Fibroblast of pulmonary artery (primary cell): ENCODE measurements at regions not wholly inside any gene's neighbourhood (a gene's known extent, or its start where the extent isn't known, plus 50 kb on each side); places are given as distances from the start of the nearest gene placed in this dataset.

Source experiments
- DNase-seq: peaks from one replicate; pipeline ENCODE4 v3.0.0-alpha.2; 2010; ENCODE audit warnings: low read depth
- H3K4me3 ChIP-seq: replicated peaks from 2 replicates; pipeline ENCODE4 v1.5.1; 2011; ENCODE audit warnings: low read depth, mild to moderate bottlenecking, control low read depth, low read length, moderate library complexity
- CTCF ChIP-seq: IDR thresholded peaks from 2 replicates; pipeline ENCODE4 v1.5.1; 2011; ENCODE audit warnings: mild to moderate bottlenecking, control low read depth, low read length, inconsistent platforms; ENCODE audit errors: missing control alignments

- no peak for DNase-seq
- H3K4me3 ChIP-seq = no peak overlapping the region
- TF ChIP-seq CTCF = no peak
Observed at GRCh38 chr2:196407675-196408264, 231.7 kb upstream of the CCDC150 start.

GRCh38 chr2:196409376-196409775, 230.1 kb upstream of the CCDC150 start:
- no peak for DNase-seq
- H3K4me3 ChIP-seq = no peak overlapping the region
- no peak for TF ChIP-seq CTCF

- H3K4me3 ChIP-seq = no peak overlapping the region
- TF ChIP-seq CTCF = no peak
- DNase-seq = peak; percentile 39
Observed at GRCh38 chr2:196410008-196410407, 229.5 kb upstream of the CCDC150 start.

- H3K4me3 ChIP-seq = no peak overlapping the region
- DNase-seq = peak; percentile 42
- no peak for TF ChIP-seq CTCF
Observed at GRCh38 chr2:196413821-196414274, 225.7 kb upstream of the CCDC150 start.

GRCh38 chr2:196415384-196415783, 224.1 kb upstream of the CCDC150 start:
- H3K4me3 ChIP-seq = no peak overlapping the region
- TF ChIP-seq CTCF = no peak
- DNase-seq = no peak

- H3K4me3 ChIP-seq = no peak overlapping the region
- no peak for TF ChIP-seq CTCF
- no peak for DNase-seq
Observed at GRCh38 chr2:196420143-196420542, 219.4 kb upstream of the CCDC150 start.

GRCh38 chr2:196421880-196422279, 217.6 kb upstream of the CCDC150 start:
- H3K4me3 ChIP-seq = no peak overlapping the region
- no peak for DNase-seq
- TF ChIP-seq CTCF = no peak
